NCI-H524 treated with DMSO at 0.1 percent for 48 hours (cell line): ENCODE measurements at regions not wholly inside any gene's neighbourhood (a gene's known extent, or its start where the extent isn't known, plus 50 kb on each side); places are given as distances from the start of the nearest gene placed in this dataset.

Experiments
- DNase-seq: peaks from one replicate; lab custom pipeline; 2025; lab: John Stamatoyannopoulos, UW

DNA sequence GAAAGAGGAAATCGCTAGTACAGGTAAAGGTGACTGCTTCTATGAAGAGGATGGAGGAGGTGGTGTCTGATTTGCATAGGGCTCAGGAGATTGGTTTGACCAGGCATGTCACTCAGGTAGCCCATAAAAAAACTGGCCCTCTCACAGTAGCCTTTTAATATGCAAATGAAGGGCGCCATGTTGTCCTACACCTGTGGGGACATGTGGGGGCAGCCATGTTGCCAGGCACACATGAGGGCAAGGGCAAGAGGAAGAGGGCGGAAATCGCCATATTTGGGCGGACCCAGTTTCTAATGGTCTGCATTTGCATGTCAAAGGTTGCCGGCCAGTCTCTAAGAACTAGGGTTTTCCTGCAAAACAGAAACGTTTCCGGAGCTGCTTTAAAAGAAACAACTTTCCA, 1330.6 kb downstream of the DSC3 start:
- no peak for DNase-seq

DNA sequence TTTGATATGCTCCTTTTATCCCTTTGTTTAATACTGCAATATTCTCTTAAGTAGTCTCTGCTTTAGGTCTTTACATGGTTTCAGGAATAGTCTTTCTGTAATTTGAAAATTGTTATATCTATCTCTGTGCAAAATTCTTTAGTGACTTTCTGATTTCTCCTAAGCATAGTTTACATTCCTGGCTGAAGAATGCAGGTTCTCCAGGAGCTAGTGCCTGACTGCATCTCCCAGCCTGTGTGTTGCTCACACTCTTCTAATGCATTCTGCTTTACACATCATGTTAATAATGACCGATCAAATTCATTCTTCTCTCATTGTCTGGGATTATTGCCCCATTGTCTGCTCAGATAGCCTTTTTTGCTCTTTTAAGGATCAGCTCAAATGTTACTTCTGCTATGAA, 1349.2 kb downstream of the DSC3 start:
- no peak for DNase-seq

DNA sequence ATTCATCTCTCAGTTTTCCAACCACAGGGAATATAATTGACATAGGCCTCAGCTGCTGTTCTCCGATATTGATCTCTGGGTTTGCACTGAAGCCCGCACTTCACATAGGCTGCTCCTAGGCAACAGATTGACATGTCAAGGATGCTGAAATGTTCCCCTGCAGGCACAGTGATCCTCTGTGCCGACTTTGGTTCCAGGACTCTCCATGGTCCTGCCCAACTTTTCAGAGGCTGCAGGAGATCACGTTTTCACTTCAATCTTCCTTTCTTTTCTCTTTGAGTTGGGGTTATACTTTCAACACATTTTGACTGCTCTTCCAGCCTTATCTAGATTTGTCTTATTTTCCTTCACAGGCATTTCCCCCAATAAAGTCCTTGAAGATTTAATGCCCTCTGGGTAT, 1361.0 kb downstream of the DSC3 start:
- no peak for DNase-seq

DNA sequence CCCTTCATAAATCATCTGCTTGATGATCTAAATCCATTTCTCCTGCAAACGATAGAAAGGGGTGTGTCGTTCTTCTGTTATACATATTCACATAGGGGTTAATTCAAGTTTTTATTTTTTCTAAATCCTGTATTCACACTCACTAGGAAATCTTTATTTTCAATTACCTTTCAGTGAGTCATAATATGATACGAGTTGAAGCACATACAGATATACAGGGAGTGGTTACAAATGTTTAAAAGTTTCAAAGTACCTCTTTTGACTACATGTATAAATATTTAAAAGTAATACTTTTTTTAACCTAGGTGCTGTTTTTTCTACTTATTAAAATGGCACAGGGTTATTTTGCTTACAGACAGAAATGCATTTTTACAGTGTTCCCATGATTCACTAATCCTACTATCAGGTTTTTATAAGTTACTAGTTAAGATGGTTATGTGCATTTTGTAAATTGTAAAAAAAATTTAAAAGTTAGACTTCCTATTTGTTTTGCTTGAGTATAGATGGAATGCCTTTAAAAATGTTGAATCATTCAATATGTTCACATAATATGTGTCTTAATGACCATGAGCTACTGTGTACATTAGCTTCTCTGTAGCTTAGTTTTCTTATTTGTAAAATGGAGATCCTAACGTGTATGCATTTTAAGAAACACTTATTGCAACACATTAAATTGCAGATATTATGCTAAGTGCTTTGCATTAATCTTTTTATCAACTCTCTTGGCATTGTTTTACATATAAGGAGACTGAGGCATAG, 1378.1 kb downstream of the DSC3 start:
- DNase-seq, result no peak

DNA sequence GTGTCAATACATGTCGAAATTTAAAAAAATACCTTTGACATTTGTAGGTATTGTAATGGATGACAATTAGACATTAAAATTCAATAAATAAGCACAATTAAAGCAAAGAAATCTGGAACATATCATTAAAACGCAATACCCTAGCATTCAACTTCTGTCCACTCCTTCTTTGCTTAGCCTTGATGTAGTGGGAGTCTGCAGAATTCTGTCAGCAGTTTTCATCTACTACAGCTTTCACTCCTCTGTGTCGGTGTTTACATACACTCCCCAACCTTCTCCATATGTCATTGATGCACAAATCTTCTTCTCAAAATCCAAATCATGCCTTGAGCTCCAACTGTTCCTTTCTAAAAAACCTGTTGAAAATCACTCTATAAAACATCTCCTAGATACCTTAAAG, 1380.6 kb downstream of the DSC3 start:
- no peak for DNase-seq

DNA sequence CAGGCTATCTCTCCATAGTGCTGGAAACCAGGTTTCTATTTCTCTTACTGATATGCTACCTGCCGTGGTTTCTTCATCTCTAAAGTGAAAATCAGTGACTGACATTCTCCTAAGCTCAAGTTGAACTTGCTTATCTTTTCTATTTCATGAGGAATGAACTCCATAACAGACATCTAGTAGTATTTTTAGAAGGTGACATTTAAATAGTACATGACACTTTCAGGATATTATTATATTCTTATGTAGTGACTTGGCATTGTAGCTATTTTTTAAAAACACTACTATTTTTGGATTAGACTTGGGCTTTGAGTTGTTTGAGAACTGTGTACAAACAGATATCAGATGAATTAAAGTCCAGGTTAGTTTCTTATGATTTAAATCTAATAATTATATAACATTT, 1381.8 kb downstream of the DSC3 start:
- DNase-seq, result no peak

DNA sequence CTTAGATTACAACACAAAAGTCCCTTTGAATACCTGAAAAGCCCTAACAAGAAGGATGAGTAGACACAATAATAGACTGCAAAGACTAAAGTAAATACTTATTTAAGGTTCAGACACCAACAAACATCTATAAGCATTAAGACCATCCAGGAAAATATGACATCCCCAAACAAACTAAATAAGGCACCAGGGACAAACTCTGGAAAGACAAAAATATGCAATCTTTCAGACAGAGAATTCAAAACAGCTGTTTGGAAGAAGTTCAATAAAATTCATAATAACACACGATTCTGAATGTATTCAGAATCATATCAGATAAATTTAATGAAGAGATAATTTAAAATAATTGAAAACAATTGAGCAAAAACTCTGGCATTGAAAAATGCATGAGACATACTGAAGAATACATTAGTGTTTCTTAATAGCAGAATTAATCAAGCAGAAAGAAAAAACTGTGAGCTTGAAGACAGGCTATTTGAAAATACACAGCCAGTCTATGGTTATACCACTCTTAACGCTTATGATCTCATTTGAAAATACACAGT, 1388.8 kb downstream of the DSC3 start:
- DNase-seq, result no peak

DNA sequence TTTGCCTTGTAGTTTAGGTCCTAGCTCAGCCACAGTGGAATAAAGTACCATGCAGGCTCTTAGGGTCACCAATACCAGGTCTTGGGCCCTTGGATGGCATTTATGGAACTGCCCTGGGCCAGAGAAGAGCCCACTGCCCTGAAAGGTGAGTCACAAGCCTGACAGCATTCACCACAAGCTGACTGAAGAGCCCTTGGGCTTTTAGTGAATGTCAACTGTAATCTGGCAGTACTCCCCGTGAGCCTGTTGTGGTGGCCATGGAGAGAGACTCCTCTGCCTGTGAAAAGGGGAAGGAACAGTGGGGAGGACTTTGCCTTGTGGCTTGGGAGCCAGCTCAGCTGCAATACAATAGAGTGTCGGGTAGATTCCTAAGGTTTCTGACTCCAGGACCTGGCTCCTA, 1389.7 kb downstream of the DSC3 start:
- no peak for DNase-seq

DNA sequence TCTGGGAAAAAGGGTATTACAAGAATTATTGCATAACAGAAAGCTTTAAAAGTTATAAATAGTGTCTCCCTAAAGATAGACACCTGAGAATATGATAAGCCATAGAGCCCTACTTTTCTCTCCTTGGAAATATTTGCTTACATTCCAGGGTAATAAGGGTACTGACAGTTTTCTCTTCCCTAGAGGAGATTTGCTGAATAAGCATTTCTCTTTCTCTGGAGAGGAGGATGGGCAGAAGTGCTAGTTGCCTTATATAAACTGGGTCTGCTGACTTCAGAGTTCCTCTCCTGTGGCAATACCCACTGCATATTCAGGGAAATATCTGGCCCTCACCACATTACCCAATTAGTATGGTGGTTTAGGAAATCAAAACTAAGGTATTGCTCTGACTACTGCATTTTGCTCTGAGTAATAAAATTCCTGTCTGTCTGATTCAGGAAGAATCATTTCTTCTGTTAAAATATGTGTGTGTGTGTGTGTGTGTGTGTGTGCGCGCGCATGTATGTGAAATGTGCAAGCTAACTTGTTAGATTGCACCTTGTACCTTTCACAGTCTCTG, 1391.3 kb downstream of the DSC3 start:
- DNase-seq, result no peak

DNA sequence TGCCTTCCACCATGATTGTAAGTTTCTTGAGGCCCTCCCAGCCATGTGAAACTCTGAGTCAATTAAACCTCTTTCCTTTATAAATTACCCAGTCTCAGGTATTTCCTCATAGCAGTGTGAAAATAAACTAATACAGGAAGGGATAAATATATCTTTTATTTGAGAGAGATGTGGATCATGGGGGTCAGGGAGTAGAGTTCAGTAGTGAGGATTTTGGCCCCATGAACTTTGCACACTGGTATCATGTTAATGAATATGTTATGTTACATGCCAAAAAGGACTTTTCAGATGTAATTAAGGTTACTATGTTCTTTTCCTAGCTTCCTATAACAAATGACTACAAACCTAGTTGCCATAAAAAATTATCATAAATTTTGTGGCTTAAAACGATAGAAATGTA, 1393.7 kb downstream of the DSC3 start:
- no peak for DNase-seq

DNA sequence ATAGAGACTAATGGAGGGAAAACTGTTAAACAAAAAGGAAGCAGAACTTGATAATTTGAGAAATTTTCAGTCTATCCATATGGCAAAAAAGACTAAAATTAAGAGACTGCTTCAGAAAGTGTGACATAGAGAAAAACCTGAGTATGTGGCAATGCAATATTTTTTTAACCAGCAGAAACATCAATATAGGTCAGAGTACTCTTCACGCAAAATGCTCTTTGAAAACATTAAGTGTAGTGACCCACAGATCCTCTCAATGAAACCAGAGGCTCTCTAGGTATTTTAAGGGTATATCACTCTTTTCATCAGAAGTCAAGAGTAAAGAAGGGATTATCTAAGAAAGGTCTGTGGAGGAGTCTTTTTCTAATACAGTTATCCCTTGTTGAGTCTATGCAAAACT, 1394.8 kb downstream of the DSC3 start:
- DNase-seq, result no peak

DNA sequence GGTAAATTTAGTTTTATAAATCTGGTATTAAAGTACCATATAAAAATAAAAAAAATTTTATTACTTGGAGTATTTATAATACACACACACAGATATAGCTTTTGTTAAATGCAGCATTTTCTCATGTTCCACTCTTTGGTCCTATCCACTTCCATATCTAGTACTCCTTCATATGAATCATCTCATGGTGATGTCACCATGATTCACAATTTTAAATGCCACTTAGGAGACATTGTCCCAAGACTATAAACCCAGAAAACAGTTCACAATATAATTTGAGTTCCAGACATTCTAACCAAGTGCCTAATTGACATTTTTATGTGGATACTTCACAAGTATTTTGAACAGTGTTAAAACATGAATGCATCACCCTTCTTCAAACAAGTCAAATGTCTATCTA, 1398.3 kb downstream of the DSC3 start:
- no peak for DNase-seq

DNA sequence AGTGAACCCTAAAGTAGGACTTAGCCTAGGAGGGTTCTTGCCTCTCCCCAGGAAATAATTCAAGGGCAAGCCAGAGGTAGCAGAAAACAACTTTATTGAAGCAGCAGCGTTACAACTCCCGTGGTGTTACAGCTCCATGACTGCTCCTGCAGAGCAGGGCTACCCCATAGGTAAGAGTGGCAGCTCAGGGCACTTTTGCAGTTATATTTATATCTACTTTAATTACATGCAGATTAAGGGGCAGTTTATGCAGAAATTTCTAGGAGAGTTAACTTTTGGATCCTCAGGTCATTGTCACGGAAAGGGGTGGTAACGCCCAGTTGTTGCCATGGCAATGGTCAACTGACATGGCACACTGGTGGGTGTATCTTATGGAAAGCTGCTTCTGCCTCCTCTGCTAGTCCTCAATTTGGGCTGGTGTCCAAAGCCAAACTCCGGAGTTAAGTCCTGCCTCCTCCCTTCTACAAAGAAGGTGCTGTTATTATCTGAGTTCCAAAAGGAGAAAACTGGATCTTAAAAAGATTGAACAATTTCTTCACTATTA, 1413.0 kb downstream of the DSC3 start:
- DNase-seq, result no peak

DNA sequence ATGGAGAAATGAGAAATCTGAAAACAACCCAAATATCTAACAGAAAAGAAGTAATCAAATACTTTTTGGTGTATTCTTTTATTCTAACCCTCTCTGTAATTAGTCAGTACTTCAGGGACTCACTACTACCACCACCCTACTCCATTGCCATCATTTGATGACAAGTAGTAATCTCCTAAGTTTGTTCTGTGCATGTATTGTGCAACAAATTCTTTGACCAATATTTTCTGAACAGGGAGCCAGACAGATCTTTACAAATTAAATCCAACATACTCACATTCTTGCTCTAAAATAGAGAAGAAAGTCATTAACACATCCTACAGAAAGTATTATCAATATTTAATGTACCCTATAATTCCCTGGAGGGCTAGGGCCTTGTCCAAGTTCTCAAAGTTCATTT, 1416.4 kb downstream of the DSC3 start:
- no peak for DNase-seq

DNA sequence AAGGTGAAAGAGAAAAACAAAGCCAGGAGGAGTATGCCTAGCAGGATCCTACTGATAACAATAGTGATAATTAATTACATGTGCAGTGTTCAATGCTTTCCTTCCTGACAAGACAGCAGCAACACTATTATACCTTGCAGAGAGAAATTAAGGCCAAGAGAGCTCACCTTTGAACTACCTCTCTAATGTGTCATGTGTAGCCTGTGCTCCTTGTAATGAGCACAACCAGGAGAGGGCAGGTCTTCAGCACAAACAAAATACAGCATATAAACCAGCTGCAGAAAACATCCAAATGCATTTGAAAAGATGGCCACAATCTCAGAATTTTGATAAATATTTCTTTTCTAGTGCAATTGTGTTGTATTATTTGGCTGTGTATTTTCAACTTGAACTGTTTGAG, 1425.7 kb downstream of the DSC3 start:
- DNase-seq, result no peak

DNA sequence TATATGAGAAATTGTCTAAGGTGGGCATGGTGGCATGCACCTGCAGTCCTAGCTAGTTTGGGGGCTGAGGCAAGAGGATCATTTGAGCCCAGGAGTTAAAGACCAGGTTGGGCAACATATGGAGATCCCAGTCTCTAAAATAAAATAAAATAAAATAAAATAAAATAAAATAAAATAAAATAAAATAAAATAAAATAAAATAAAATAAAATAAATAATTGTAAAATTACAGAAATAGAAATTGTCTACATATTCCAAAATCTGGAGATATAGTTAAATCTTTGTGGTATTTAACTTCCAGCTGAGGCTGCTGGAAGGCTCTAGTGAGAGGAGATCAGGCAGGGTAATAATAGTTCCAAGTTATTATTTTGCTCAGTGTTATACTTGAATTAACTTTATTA, 1432.1 kb upstream of the CDH2 start:
- DNase-seq, result no peak

DNA sequence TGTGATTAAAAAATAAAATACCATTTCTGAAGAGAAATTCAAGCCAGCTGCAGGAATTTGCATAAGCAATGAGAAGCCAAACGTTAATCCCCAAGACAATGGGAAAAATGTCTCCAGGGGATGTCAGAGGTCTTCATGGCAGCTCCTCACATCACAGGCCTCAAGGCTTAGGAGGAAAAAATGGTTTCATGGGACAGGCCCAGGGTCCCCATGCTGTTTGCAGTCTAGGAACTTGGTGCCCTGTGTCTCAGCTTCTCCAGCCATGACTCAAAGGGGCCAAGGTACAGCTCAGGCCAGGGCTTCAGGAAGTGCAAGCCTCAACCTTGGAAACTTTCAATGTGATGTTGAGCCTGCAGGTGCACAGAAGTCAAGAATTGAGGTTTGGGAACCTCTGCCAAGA, 1428.4 kb upstream of the CDH2 start:
- DNase-seq, result no peak

DNA sequence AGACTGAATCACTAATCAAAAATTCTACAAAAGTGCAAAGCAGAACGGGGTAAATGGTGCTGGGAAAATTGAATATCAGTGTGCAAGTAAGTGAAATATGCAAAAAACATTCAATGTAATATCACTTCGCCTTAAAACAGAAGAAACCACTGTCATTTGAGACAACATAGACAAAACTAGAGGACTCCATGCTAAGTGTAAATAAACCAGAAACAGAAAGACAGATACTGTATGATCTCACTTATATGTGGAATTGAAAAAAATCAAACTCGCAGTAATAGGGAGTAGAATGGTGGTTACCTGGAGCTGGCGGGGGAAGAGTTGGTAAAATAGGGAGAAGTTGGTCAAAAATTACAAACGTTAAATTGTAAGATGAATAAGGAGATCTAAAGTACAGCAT, 1420.0 kb upstream of the CDH2 start:
- DNase-seq, result no peak

DNA sequence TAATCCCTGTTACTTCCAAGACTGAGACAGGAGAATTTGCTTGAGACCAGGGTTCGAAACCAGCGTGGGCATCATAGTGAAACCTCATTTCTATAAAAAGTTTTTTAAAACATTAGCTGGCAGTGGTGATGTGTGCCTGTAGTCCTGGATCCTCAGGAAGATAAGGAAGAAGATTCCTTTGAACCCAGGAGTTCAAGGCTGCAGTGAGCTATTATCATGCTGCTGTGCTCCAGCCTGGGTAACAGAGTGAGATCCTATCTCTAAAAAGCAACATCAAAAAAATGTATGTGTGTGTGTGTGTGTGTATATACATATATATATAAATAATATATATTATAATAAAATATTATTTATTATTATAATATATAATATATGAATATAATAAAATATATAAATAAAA, 1417.6 kb upstream of the CDH2 start:
- DNase-seq, result no peak

DNA sequence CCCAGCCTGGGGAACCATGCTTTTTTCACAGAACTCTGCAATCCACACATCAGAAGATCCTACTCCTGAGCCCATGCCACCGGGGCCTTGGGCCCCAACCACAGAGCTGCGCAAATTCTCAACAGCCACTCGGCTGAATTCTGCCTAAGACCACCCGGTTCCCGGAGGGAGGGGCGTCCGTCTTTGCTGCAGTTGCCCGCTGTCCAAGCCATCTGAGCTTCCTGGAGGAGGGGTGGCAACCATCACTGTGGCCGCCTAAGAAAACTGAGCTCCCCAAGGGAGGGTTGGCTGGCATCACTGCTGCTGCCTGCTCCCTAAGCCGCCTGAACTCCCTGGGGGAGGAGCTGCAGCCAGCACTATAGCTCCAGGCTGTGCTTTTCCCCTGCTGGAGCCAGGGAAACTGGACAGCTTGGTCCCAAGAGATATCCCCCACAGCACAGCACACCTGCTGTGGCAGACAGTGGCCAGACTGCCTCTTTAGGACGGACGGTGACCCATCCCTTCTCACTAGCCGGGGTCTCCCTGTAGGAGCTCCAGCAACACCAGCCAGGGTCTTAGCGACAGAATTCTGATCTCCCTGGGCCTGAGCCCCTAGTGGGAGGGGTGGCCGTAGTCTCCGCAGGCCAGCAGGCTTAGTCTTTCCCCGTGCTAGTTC, 1411.6 kb upstream of the CDH2 start:
- DNase-seq, result no peak

DNA sequence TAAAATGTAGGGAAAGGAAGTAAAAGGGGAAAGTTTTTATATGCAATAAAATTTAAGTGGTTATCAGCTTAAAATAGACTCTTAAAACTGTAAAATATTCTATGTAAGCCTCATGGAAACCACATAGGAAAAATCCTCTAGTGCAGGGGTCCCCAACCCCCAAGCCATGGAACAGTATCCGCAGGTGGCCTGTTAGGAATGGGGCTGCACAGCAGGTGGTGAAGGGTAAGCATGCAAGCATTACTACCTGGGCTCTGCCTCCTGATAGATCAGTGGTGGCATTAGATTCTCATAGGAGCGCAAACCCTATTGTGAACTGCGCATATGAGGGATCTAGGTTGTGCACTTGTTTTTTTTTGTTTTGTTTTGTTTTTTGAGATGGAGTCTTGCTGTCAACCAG, 1409.3 kb upstream of the CDH2 start:
- no peak for DNase-seq

DNA sequence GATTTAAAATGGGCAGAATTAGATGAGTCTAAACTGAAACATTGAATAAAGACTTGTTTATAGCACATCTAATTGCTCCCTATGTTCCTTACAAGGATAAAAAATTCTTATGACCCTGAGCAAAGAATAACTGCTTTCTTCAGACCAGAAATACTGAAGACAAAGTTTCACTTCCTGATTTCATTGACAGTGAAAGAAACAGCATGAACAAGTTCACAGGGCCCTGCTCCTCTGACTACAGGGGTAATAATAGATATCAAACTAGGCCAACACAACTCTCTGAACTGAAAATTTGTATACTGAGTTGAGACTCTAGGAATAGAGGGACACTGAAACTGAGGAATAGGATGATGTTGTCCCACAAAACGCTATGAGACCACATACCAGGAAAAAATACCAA, 1383.3 kb upstream of the CDH2 start:
- no peak for DNase-seq

DNA sequence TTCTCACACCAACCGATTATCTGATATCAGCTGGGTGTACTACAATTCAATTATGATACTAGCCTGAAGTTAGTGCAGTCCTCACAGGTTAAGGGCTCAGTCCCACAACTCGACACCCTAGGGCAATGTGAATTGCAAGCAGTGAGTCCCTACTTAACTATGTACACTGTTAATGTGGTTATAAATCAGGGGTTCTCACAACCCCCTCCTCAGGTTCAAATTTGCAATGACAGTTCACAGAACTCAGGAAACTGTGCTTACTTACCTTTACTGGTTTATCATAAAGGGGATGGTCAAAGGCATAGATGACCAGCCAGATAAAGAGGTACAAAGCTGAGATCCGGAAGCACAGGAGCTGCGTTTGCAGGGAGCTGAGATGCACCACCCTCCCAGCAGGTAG, 1379.1 kb upstream of the CDH2 start:
- no peak for DNase-seq
